KMS-11 (cell line): ENCODE measurements at regions not wholly inside any gene's neighbourhood (a gene's known extent, or its start where the extent isn't known, plus 50 kb on each side); places are given as distances from the start of the nearest gene placed in this dataset.

Source experiments
- H2AFZ ChIP-seq: fragments of 200-600 bp; sonication (generic); 2 replicates; pipeline ENCODE4 v1.6.1; 2016; ENCODE audit warnings: antibody characterized with exemption, mixed run types, low read depth
- H3K27ac ChIP-seq: fragments of 200-600 bp; sonication (generic); 2 replicates; pipeline ENCODE4 v1.6.1; 2016; ENCODE audit warnings: mild to moderate bottlenecking, mixed run types
- H3K27me3 ChIP-seq: fragments of 200-600 bp; sonication (generic); 2 replicates; pipeline ENCODE4 v1.6.1; 2017; ENCODE audit warnings: mild to moderate bottlenecking, low read depth, mixed run types, moderate library complexity; ENCODE audit not compliant: insufficient read depth
- H3K36me3 ChIP-seq: fragments of 200-600 bp; sonication (generic); 2 replicates; pipeline ENCODE4 v1.6.1; 2017; ENCODE audit warnings: mild to moderate bottlenecking, mixed run types; ENCODE audit not compliant: insufficient read depth
- H3K4me1 ChIP-seq: fragments of 200-600 bp; sonication (generic); 2 replicates; pipeline ENCODE4 v1.6.1; 2016; ENCODE audit warnings: mild to moderate bottlenecking, low read depth, mixed run types; ENCODE audit not compliant: poor library complexity, severe bottlenecking
- H3K4me2 ChIP-seq: fragments of 200-600 bp; sonication (generic); 2 replicates; pipeline ENCODE4 v1.7.0; 2016; ENCODE audit warnings: mild to moderate bottlenecking, mixed run types
- H3K4me3 ChIP-seq: fragments of 200-600 bp; sonication (generic); IDR thresholded peaks from 2 replicates; pipeline ENCODE4 v1.6.1; 2017; ENCODE audit warnings: low read depth, low read length, mixed read lengths; ENCODE audit not compliant: insufficient read depth
- H3K79me2 ChIP-seq: fragments of 200-600 bp; sonication (generic); 2 replicates; pipeline ENCODE4 v1.6.1; 2016; ENCODE audit warnings: low read depth, mixed run types; ENCODE audit not compliant: insufficient read depth
- H3K9ac ChIP-seq: fragments of 200-600 bp; sonication (generic); 2 replicates; pipeline ENCODE4 v1.6.1; 2016; ENCODE audit warnings: mild to moderate bottlenecking, mixed run types
- H4K20me1 ChIP-seq: fragments of 200-600 bp; sonication (generic); 2 replicates; pipeline ENCODE4 v1.6.1; 2016; ENCODE audit warnings: mild to moderate bottlenecking, mixed run types; ENCODE audit not compliant: insufficient read depth
- CTCF ChIP-seq: fragments of 200-600 bp; sonication (generic); conservative IDR thresholded peaks from 2 replicates; pipeline ENCODE4 v1.6.1; 2017; ENCODE audit warnings: low read depth, mild to moderate bottlenecking, antibody characterized with exemption, low read length, moderate library complexity, mixed read lengths

DNA sequence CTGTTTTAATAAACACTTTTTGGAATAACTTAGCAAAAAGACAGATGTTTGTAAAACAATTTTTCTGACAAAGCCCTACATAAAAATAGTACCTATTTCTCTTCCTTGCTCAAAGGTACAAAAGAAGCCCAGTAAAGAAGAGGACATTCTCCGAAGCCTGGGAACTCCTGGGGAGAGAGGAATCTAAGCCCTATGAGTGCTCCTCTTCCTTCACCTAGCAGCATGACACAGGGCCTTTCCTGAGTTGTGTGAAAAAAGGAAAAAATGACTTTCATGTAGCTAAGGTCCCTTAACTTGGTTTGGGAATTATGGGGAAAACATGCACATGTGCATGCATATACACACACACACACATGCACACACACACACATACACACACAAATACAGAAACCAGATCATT is 586.9 kb downstream of the TMA16 start:
- Histone ChIP-seq H4K20me1 (no peaks in the 10 kb centered on the region), H3K27me3 (no peaks in the 10 kb centered on the region), H2AFZ (no peak overlapping the region), H3K4me3 (no peak overlapping the region), H3K36me3 (no peaks in the 10 kb centered on the region), H3K79me2 (no peaks in the 10 kb centered on the region), H3K27ac (no peak overlapping the region), H3K4me2 (no peak overlapping the region), H3K4me1 (no peaks in the 10 kb centered on the region), H3K9ac (no peak overlapping the region)
- no peak for TF ChIP-seq CTCF

GRCh38 chr4:164081801-164082200 is 587.3 kb downstream of the TMA16 start:
- H3K4me3 ChIP-seq, result no peak overlapping the region
- no peaks in the 10 kb centered on the region for H3K4me1 ChIP-seq
- no peaks in the 10 kb centered on the region for H3K36me3 ChIP-seq
- H3K4me2 ChIP-seq, result no peak overlapping the region
- no peak for TF ChIP-seq CTCF
- no peaks in the 10 kb centered on the region for H3K27me3 ChIP-seq
- no peak overlapping the region for H3K27ac ChIP-seq
- H2AFZ ChIP-seq, result no peak overlapping the region
- no peaks in the 10 kb centered on the region for H4K20me1 ChIP-seq
- H3K79me2 ChIP-seq, result no peaks in the 10 kb centered on the region
- H3K9ac ChIP-seq, result no peak overlapping the region

GRCh38 chr4:164087733-164088132 is 593.2 kb downstream of the TMA16 start:
- H3K79me2 ChIP-seq, result no peaks in the 10 kb centered on the region
- no peak for TF ChIP-seq CTCF
- no peaks in the 10 kb centered on the region for H3K27me3 ChIP-seq
- no peak overlapping the region for H3K4me2 ChIP-seq
- H3K4me1 ChIP-seq, result no peaks in the 10 kb centered on the region
- no peak overlapping the region for H3K27ac ChIP-seq
- no peaks in the 10 kb centered on the region for H3K36me3 ChIP-seq
- no peak overlapping the region for H3K4me3 ChIP-seq
- no peaks in the 10 kb centered on the region for H4K20me1 ChIP-seq
- H3K9ac ChIP-seq, result no peak overlapping the region
- no peak overlapping the region for H2AFZ ChIP-seq

- Histone ChIP-seq H3K27me3 (no peaks in the 10 kb centered on the region), H3K79me2 (no peaks in the 10 kb centered on the region), H3K9ac (no peak overlapping the region), H3K4me2 (no peak overlapping the region), H3K4me3 (no peak overlapping the region), H3K27ac (no peak overlapping the region), H4K20me1 (no peaks in the 10 kb centered on the region), H3K4me1 (no peaks in the 10 kb centered on the region), H2AFZ (no peak overlapping the region), H3K36me3 (no peaks in the 10 kb centered on the region)
- no peak for TF ChIP-seq CTCF
Observed at GRCh38 chr4:164095313-164096110, 601.0 kb downstream of the TMA16 start.
